Stimulated activated CD4-positive, alpha-beta T cell treated with anti-CD3 and anti-CD28 coated beads, Interleukin-4, amount 100 ng/mL, for 1 hour (primary cell): ENCODE measurements at regions not wholly inside any gene's neighbourhood (a gene's known extent, or its start where the extent isn't known, plus 50 kb on each side); places are given as distances from the start of the nearest gene placed in this dataset.

Experiments
- DNase-seq: peaks from one replicate; pipeline ENCODE4 v3.0.0-alpha.2; 2020

GRCh38 chrX:46447384-46447783 lies 97.8 kb downstream of the ZNF674 start:
- no peak for DNase-seq

DNA sequence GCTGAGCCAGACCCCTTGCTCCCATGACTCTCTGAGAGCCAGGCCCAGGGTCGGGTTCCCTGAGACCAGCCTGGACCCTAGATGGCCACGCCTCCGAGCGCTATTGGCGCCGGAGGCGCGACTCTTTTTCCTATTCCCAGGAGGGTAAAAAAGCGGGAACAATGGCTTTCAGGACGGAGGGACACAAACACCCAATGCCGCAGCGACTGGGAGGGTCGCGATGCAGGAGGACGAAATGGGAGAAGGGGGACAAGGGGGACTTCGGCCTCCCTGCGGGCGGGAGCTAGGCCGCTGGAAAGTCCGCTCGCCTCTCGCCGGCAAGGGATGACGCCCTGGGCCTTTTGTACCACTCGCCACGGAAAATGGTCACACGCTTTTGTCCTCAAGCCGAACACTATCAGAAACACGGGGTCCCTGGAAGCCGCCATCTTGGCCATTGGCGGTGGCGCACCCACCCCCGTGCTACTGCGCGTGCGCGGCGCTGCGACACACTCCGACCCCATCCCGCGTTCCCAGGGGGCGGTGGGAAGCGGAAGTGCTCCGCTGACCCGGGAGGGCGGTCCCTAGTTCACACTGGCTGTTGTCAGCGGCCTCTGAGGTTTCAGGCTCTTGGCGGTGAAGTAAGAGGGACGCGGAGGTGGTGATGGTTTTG lies 98.4 kb downstream of the ZNF674 start:
- peak; percentile 82 for DNase-seq

- DNase-seq: no peak
Measured at GRCh38 chrX:46444011-46444410, 101.2 kb downstream of the ZNF674 start.

GRCh38 chrX:46436744-46437143 lies 108.5 kb downstream of the ZNF674 start:
- no peak for DNase-seq

- DNase-seq: no peak
Measured at GRCh38 chrX:46433892-46434291, 111.3 kb downstream of the ZNF674 start.

- DNase-seq: peak; percentile 69
Measured at GRCh38 chrX:46408553-46409407, 136.4 kb downstream of the ZNF674 start.

- no peak for DNase-seq
Measured at GRCh38 chrX:46407753-46408130, 137.5 kb downstream of the ZNF674 start.

GRCh38 chrX:46407036-46407752 lies 138.0 kb downstream of the ZNF674 start:
- DNase-seq: no peak

DNA sequence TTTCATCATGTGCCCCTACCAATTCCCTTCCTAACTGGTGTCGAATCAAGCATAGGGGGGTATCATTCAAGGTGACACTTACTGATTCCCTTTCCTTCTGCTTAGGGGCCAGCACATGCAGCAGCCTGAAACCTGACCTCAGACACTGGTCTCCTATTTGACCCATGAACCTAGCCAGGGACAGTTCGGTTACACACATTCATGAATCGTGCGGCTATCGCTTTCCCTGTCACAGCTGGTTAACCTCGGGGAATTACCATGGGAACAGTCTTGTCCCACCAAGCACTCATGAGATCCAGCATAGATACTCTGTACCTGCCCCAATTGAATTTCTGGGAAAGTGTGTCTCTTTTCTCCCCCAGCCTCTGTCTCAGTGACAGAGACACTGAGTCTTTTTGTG lies 140.4 kb downstream of the ZNF674 start:
- no peak for DNase-seq

GRCh38 chrX:46400530-46401443 lies 144.4 kb downstream of the ZNF674 start:
- no peak for DNase-seq

GRCh38 chrX:46398874-46399273 lies 146.3 kb downstream of the ZNF674 start:
- no peak for DNase-seq

GRCh38 chrX:46398126-46398525 lies 147.1 kb downstream of the ZNF674 start:
- DNase-seq: no peak

- DNase-seq: no peak
Measured at GRCh38 chrX:46386511-46386910, 158.7 kb downstream of the ZNF674 start.

DNA sequence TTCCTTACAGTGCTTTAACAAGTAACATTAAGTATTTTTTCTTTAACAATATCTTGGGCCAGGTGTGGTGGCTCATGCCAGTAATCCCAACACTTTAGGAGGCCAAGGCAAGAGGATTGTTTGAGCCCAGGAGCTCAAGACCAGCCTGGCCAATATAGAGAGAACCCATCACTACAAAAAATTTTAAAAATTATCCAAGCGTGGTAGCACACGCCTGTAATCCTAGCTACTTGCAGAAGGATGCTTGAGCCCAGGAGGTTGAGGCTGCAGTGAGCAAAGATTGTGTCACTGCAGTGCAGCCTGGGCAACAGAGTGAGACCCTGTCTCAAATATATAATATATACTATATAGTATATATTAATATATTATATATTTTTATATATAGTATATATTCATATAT lies 162.2 kb downstream of the ZNF674 start:
- DNase-seq: no peak

GRCh38 chrX:46382595-46382994 lies 162.6 kb downstream of the ZNF674 start:
- no peak for DNase-seq

DNA sequence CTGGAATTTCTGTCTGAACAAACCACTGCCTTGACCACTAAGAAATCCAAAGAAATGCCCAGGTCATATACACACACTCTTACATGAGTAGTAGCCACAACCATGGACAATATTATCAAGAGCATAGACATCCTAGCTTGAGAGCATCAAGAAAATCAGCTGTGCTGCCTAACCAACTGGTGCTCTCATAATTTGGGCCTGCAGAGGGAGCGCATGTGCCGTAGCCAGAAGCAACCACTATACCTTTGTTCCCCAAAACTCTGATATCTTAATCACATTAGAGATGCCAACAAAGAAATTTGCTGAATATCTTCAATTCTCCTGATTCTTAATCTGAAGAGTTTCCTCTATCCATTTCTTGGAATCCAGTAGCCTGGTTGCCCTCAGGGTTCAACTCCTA lies 163.6 kb downstream of the ZNF674 start:
- DNase-seq: peak; percentile 33

DNA sequence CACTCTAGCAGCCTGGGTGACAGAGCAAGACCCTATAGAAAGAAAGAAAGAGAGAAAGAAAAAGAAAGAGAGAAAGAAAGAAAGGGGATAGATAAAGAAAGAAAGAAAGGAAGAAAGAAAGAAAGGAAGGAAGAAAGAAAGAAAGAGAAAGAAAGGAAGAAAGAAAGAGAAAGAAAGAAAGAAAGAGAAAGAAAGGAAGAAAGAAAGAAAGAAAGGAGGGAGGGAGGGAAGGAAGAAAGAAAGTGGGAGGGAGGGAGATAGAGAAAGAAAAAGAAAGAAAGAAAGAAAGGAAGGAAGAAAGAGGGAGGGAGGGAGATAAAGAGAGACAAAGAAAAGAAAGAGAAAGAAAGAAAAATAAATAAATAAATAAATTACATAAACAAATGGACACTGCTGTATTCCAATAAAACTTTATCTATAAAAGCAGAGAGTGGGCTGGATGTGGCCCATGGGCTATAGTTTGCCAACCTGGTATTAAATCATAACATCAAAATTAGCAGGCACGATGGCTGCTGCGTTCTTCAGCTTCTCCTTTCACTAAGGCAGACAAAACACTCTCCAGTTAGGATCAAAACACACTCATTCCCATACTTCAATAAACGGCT lies 165.0 kb downstream of the ZNF674 start:
- no peak for DNase-seq

DNA sequence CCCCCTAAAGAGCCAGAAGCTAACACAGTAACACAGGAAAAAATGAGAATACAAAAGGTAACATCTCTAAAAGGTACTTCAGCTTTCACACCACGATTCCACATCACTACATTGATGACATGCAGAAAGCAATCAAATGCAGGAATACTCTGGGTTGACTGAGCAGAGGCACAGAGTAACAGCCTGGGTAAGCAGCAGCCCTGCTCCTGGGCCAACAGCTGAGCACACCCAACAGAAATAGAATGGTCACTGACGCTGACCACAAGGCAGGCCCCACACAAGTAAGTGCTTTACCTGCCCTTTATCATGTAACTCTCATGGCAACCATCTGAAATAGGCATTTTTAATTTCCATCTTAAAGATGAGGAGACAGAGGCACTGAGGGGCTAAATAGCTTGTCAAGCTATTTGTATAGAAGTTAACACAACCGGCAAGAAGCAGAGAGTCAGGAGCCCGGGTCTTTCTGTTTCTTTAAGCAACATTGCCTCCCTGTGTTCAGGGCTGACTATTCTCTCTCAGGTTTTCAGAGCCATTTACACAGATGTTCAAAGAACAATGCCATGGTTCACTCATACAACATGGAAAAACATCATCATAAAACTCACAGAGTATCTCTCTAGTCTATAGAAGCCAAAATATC lies 168.9 kb downstream of the ZNF674 start:
- DNase-seq: peak; percentile 2

DNA sequence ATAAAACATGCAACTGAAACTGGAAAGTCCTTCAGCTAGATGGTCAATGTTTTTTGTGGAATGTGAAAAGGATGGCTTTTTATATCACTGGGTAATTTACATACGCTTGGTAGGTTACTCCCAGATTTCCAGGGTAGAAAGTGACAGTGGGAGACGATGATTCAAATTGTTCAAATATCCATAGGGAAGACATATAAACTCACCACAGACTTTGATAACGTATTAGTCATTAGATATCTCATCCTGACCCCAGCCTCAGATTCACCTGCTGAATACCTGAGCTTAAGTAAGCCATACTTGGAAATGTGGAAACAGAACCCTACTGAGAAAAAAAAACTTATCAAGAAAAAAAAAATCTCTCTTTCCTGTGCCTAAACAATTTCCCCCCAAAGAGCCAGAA lies 169.4 kb downstream of the ZNF674 start:
- DNase-seq: no peak

DNA sequence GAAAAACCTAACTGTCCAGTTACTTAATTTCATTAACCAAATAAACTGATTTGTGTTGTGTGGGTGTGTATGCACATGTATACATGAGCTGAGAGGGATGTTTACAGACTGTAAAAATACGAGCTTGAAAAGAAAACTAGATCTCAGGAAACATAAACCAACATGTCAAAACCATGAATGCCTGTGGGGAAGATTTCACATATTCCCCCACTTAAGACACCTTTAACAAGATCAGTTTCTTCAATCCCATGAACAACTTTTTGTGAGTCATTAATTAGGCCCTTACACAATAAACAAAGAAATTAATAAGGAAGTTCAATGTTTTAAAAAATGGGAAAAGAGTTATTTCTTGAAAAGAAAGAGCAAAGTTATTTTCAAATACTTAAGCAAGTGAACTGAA lies 170.8 kb downstream of the ZNF674 start:
- no peak for DNase-seq

DNA sequence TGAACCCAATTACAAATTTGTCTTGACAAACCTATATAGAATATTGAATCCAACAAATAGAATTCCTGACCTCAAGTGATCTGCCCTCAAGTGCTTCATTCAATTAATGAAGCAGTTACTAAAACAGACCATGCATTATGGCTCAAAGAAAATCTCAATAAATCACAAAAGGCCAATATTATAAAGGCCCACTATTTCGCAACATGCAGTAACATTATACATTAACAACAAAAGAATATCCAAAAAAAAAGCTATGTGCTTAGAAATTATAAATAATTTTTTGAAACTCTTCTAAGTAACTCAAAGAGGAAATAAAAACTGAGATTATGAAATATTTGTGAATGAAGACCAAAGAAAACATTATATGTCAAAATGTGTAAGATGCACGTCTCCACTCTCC lies 177.7 kb downstream of the ZNF674 start:
- no peak for DNase-seq
